Kidney (tissue), 13 donors: ENCODE measurements at regions not wholly inside any gene's neighbourhood (a gene's known extent, or its start where the extent isn't known, plus 50 kb on each side); places are given as distances from the start of the nearest gene placed in this dataset.

Source experiments
- DNase-seq, 5 donors: peaks; one replicate each; pipeline ENCODE4 v3.0.0-alpha.2; 2013 to 2020
- FAIRE-seq: peaks from 2 replicates; lab custom pipeline; 2012; peaks lifted over from hg19 to GRCh38; lab: Jason Lieb, UNC
- H3K27ac ChIP-seq, 2 donors: one replicate each; pipeline ENCODE4 v1.7.0; 2013; ENCODE audit warnings: low read depth in 2 of 2, low read length in 2 of 2, inconsistent platforms in 1 of 2
- H3K27me3 ChIP-seq: one replicate; pipeline ENCODE4 v1.7.1; 2013; ENCODE audit warnings: low read length, inconsistent platforms; ENCODE audit not compliant: control insufficient read depth, insufficient read depth
- H3K36me3 ChIP-seq, 3 donors: one replicate each; pipeline versions ENCODE4 v1.7.0 to v1.7.1; 2013; ENCODE audit warnings: low read length in 3 of 3, control low read depth in 1 of 3, inconsistent platforms in 1 of 3; ENCODE audit not compliant: insufficient read depth in 3 of 3, control insufficient read depth in 2 of 3
- H3K4me1 ChIP-seq, 3 donors: one replicate each; pipeline versions ENCODE4 v1.7.0 to v1.7.1; 2013; ENCODE audit warnings: low read length in 3 of 3, inconsistent platforms in 1 of 3, low read depth in 1 of 3; ENCODE audit not compliant: control insufficient read depth in 2 of 3, insufficient read depth in 2 of 3
- H3K4me3 ChIP-seq, 3 donors: one replicate each; pipeline versions ENCODE4 v1.7.0 to v1.8.1; 2013; ENCODE audit warnings: low read length in 3 of 3, control low read depth in 1 of 3, inconsistent platforms in 1 of 3
- H3K9ac ChIP-seq, 3 donors: one replicate each; pipeline versions ENCODE4 v1.7.0 to v1.7.1; 2013; ENCODE audit warnings: low read length in 3 of 3, control low read depth in 1 of 3, inconsistent platforms in 1 of 3
- H3K9me3 ChIP-seq, 3 donors: one replicate each; pipeline versions ENCODE4 v1.7.0 to v1.7.1; 2013; ENCODE audit warnings: low read length in 3 of 3, control low read depth in 1 of 3, inconsistent platforms in 1 of 3; ENCODE audit not compliant: control insufficient read depth in 2 of 3, insufficient read depth in 1 of 3
- CTCF ChIP-seq: IDR thresholded peaks from 3 replicates; pipeline ENCODE4 v1.5.1; 2012; ENCODE audit warnings: mild to moderate bottlenecking, moderate library complexity, borderline replicate concordance; ENCODE audit not compliant: insufficient read depth; ENCODE audit errors: extremely low read depth
- intact Hi-C: fragments of 100-400 bp; cut with DNase I; formaldehyde crosslinking; loops from one replicate; pipeline ENCODE4 v1.11.1; 2022
- donor health status: control.
- donor health status: control.
- donor health status: control.
- donor health status: control.
- donor health status: control.
- donor health status: DM: yes; HTN: yes; CAD: no.
- donor health status: Normal renal cell carcinoma (clear cell type).

DNA sequence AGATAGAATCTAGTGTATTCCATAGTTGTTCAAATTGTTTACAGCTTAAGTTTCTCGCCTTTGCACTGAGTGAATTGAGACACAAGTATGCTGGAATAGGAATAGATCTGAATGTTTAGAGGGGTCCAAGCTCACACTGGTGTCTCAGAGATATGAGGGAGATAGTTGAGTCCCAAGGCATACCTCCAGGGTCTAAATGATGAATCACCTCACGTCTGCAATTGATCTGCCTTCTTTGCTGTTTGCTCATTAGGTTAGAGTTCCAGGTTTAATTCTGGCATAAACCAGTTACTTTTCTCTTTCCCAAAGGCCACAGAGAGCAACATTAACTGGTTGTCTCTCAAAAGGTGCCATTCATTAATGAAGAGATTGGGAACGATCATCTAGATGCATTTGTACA is 106.3 kb upstream of the MME start:
- H3K27ac ChIP-seq: no peak overlapping the region
- intact Hi-C loops: no loop called here
- FAIRE-seq: no peak

GRCh38 chr3:154972951-154973350 is 107.2 kb upstream of the MME start:
- no peak for TF ChIP-seq CTCF
- H3K9me3 ChIP-seq: no peaks in the 10 kb centered on the region
- no peak for FAIRE-seq
- H3K4me3 ChIP-seq: no peak overlapping the region
- no peak overlapping the region for H3K27ac ChIP-seq
- H3K4me1 ChIP-seq: no peaks in the 10 kb centered on the region
- no peaks in the 10 kb centered on the region for H3K27me3 ChIP-seq
- no peaks in the 10 kb centered on the region for H3K36me3 ChIP-seq
- DNase-seq: no peak
- no peak overlapping the region for H3K9ac ChIP-seq
- intact Hi-C loops: no loop called here

More for the DNA sequence above, 106.3 kb upstream of the MME start:
- H3K36me3 ChIP-seq: no peaks in the 10 kb centered on the region
- no peaks in the 10 kb centered on the region for H3K27me3 ChIP-seq
- no peak for DNase-seq
- H3K4me1 ChIP-seq: no peaks in the 10 kb centered on the region
- no peaks in the 10 kb centered on the region for H3K9me3 ChIP-seq
- no peak overlapping the region for H3K4me3 ChIP-seq
- H3K9ac ChIP-seq: no peak overlapping the region
- TF ChIP-seq CTCF: no peak

GRCh38 chr3:154971771-154972326 is 108.3 kb upstream of the MME start:
- no peaks in the 10 kb centered on the region for H3K9me3 ChIP-seq
- H3K27ac ChIP-seq: no peak overlapping the region
- DNase-seq (no peak), FAIRE-seq (no peak)
- intact Hi-C loops: no loop called here
- H3K4me3 ChIP-seq: peak overlapping the region in 1 of 3 donors; percentile 29
- H3K27me3 ChIP-seq: no peaks in the 10 kb centered on the region
- no peak overlapping the region for H3K9ac ChIP-seq
- no peaks in the 10 kb centered on the region for H3K4me1 ChIP-seq
- no peak for TF ChIP-seq CTCF
- no peaks in the 10 kb centered on the region for H3K36me3 ChIP-seq

DNA sequence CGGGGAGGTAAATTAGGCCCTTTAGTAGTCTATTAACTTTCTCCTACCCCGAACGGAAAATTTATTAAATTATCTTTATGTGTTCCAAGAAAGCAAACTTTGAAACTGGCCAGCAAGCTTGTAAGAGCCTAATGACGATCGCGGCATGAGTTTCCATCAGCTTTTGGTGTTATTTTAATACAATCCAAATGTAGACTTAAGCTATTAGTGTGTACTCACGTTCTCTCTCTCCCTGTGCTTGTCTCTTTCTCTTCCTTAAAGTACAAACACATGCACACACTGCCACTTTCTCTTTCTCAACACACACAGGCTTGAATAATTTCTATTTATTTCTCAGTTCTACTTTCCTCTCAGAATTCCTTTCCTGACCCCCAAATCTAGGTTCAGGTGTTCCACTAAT is 108.8 kb upstream of the MME start:
- Histone ChIP-seq H3K36me3 (no peaks in the 10 kb centered on the region), H3K9me3 (no peaks in the 10 kb centered on the region), H3K9ac (no peak overlapping the region), H3K27me3 (no peaks in the 10 kb centered on the region), H3K27ac (no peak overlapping the region), H3K4me1 (no peaks in the 10 kb centered on the region), H3K4me3 (peak overlapping the region in 1 of 3 donors; percentile 29)
- intact Hi-C loops: no loop called here
- no peak for TF ChIP-seq CTCF
- DNase-seq: no peak
- FAIRE-seq: no peak
